ENCODE measurements at regions not wholly inside any gene's neighbourhood (a gene's known extent, or its start where the extent isn't known, plus 50 kb on each side); places are given as distances from the start of the nearest gene placed in this dataset.

DNA sequence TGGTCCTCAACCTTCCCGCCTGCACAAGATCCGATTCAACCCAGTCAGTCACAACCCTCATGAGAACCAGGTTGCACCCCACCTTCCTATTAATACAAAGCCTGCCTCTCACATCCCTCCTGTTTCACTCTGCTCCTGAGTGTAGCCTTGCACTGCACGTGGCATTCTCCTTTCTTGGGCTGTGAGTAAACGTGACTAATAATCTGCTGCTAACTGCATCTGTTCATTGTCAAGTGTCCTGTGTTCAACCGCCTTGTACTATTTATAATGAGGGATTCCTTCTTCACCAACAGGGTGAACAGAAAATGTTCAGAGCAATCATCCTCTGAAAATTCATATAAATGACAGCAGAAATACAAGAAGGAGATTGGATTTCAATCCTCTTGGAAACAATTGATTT is 1608.2 kb downstream of the SLITRK5 start:
- TF ChIP-seq POLR2A (IDR thresholded peaks at IDR 0.05) = no peak
- TF ChIP-seq, protein P1, sequence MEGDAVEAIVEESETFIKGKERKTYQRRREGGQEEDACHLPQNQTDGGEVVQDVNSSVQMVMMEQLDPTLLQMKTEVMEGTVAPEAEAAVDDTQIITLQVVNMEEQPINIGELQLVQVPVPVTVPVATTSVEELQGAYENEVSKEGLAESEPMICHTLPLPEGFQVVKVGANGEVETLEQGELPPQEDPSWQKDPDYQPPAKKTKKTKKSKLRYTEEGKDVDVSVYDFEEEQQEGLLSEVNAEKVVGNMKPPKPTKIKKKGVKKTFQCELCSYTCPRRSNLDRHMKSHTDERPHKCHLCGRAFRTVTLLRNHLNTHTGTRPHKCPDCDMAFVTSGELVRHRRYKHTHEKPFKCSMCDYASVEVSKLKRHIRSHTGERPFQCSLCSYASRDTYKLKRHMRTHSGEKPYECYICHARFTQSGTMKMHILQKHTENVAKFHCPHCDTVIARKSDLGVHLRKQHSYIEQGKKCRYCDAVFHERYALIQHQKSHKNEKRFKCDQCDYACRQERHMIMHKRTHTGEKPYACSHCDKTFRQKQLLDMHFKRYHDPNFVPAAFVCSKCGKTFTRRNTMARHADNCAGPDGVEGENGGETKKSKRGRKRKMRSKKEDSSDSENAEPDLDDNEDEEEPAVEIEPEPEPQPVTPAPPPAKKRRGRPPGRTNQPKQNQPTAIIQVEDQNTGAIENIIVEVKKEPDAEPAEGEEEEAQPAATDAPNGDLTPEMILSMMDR (IDR thresholded peaks at IDR 0.05) = no peak

Data from esophagus squamous epithelium (tissue), 4 donors.